PC-9 (cell line): ENCODE measurements at regions not wholly inside any gene's neighbourhood (a gene's known extent, or its start where the extent isn't known, plus 50 kb on each side); places are given as distances from the start of the nearest gene placed in this dataset.

Experiments
- BruUV-seq: library from RNA; stranded (reverse); fragments of 400-500 nt; replicated peaks from 2 replicates; lab custom pipeline; 2021; lab: Mats Ljungman, UMichigan
- CTCF ChIA-PET: fragments of 300-600 bp; sonication (Branson Sonifier 250); formaldehyde crosslinking; loops from one replicate; lab custom pipeline; 2022; ENCODE audit warnings: antibody characterized with exemption; lab: Charles Lee
- POLR2A ChIA-PET: fragments of 300-600 bp; sonication (Branson Sonifier 250); formaldehyde crosslinking; loops from one replicate; lab custom pipeline; 2022; ENCODE audit warnings: antibody characterized with exemption; ENCODE audit not compliant: unreplicated experiment; lab: Charles Lee
- DNase-seq, 2 experiments: peaks; one replicate each; pipeline versions ENCODE4 v3.0.0 to v3.0.0-alpha.2; 2015 to 2022; ENCODE audit warnings: mixed read lengths in 1 of 2
- H2AFZ ChIP-seq: fragments of 200-600 bp; sonication (generic); 2 replicates; pipeline ENCODE4 v1.8.1; 2017; ENCODE audit warnings: antibody characterized with exemption
- H3F3A ChIP-seq: fragments of 200-600 bp; sonication (generic); 2 replicates; pipeline ENCODE4 v1.8.1; 2017; ENCODE audit warnings: antibody characterized with exemption, mild to moderate bottlenecking, low read depth; ENCODE audit not compliant: insufficient read depth
- H3K27ac ChIP-seq: fragments of 200-600 bp; sonication (generic); 2 replicates; pipeline ENCODE4 v1.6.1; 2016; ENCODE audit warnings: mixed run types
- H3K27me3 ChIP-seq: fragments of 200-600 bp; sonication (generic); 2 replicates; pipeline ENCODE4 v1.6.1; 2016; ENCODE audit warnings: low read depth, mixed run types; ENCODE audit not compliant: insufficient read depth
- H3K36me3 ChIP-seq: fragments of 200-600 bp; sonication (generic); 2 replicates; pipeline ENCODE4 v1.6.1; 2016; ENCODE audit warnings: low read depth, mixed run types
- H3K4me1 ChIP-seq: fragments of 200-600 bp; sonication (generic); replicated peaks from 2 replicates; pipeline ENCODE4 v1.6.1; 2016; ENCODE audit warnings: mixed run types; ENCODE audit not compliant: insufficient read depth
- H3K4me2 ChIP-seq: fragments of 200-600 bp; sonication (generic); 2 replicates; pipeline ENCODE4 v1.6.1; 2017; ENCODE audit warnings: mixed run types
- H3K4me3 ChIP-seq: fragments of 200-600 bp; sonication (generic); 2 replicates; pipeline ENCODE4 v1.6.1; 2016; ENCODE audit warnings: mixed run types
- H3K79me2 ChIP-seq: fragments of 200-600 bp; sonication (generic); 2 replicates; pipeline ENCODE4 v1.6.1; 2017; ENCODE audit warnings: low read depth, mixed run types
- H3K9me2 ChIP-seq: fragments of 200-600 bp; sonication (generic); 2 replicates; pipeline ENCODE4 v1.8.1; 2017; ENCODE audit warnings: mild to moderate bottlenecking; ENCODE audit not compliant: insufficient read depth
- H3K9me3 ChIP-seq: fragments of 200-600 bp; sonication (generic); 2 replicates; pipeline ENCODE4 v1.8.1; 2016; ENCODE audit warnings: low read depth; ENCODE audit not compliant: insufficient read depth
- H4K20me1 ChIP-seq: fragments of 200-600 bp; sonication (generic); 2 replicates; pipeline ENCODE4 v1.8.1; 2017; ENCODE audit not compliant: insufficient read depth
- CTCF ChIP-seq: fragments of 200-600 bp; sonication (generic); conservative IDR thresholded peaks from 2 replicates; pipeline ENCODE4 v1.6.1; 2017; ENCODE audit warnings: mixed run types, antibody characterized with exemption, mild to moderate bottlenecking, moderate library complexity
- EZH2 ChIP-seq: fragments of 200-600 bp; sonication (generic); IDR thresholded peaks from 2 replicates; pipeline ENCODE4 v1.8.0; 2017; ENCODE audit warnings: antibody characterized with exemption, low read depth
- intact Hi-C: fragments of 100-400 bp; cut with micrococcal nuclease; formaldehyde crosslinking; loops from one replicate; pipeline ENCODE4 v1.10.0; 2022; ENCODE audit not compliant: unreplicated experiment

- no peaks in the 10 kb centered on the region for H3F3A ChIP-seq
- H3K27ac ChIP-seq: no peak overlapping the region
- DNase-seq: no peak
- H3K79me2 ChIP-seq: no peaks in the 10 kb centered on the region
- H3K4me3 ChIP-seq: no peak overlapping the region
- no peak overlapping the region for H2AFZ ChIP-seq
- intact Hi-C loops: no loop called here
- BruUV-seq: no TSS peak
- no peaks in the 10 kb centered on the region for H4K20me1 ChIP-seq
- ChIA-PET CTCF (no interaction called here), POLR2A (no interaction called here)
- peaks cover 15% of the 10 kb centered on the region; the same call in 1 of the 2 replicates for H3K9me3 ChIP-seq
- H3K4me1 ChIP-seq: no peaks in the 10 kb centered on the region
- H3K27me3 ChIP-seq: no peaks in the 10 kb centered on the region
- TF ChIP-seq EZH2: no peak
- TF ChIP-seq CTCF: no peak
- no peaks in the 10 kb centered on the region for H3K9me2 ChIP-seq
- no peaks in the 10 kb centered on the region for H3K36me3 ChIP-seq
- H3K4me2 ChIP-seq: no peak overlapping the region
Observed at GRCh38 chr16:88288303-88288702, 94.5 kb upstream of the ZNF469 start.

GRCh38 chr16:88289001-88289400, 93.8 kb upstream of the ZNF469 start:
- H3K36me3 ChIP-seq: no peaks in the 10 kb centered on the region
- H3K27ac ChIP-seq: no peak overlapping the region
- TF ChIP-seq CTCF (no peak), EZH2 (no peak)
- CTCF ChIA-PET: no interaction called here
- no peaks in the 10 kb centered on the region for H3K27me3 ChIP-seq
- no peak for DNase-seq
- H3K9me2 ChIP-seq: no peaks in the 10 kb centered on the region
- H3K4me3 ChIP-seq: no peak overlapping the region
- H3K4me1 ChIP-seq: no peaks in the 10 kb centered on the region
- H3K79me2 ChIP-seq: no peaks in the 10 kb centered on the region
- BruUV-seq: no TSS peak
- intact Hi-C loops: no loop called here
- no peaks in the 10 kb centered on the region for H4K20me1 ChIP-seq
- no peak overlapping the region for H2AFZ ChIP-seq
- H3K4me2 ChIP-seq: no peak overlapping the region
- POLR2A ChIA-PET: no interaction called here
- no peaks in the 10 kb centered on the region for H3F3A ChIP-seq
- peaks cover 15% of the 10 kb centered on the region; the same call in 1 of the 2 replicates for H3K9me3 ChIP-seq

- no peak overlapping the region for H2AFZ ChIP-seq
- H3K36me3 ChIP-seq: no peaks in the 10 kb centered on the region
- H3K4me3 ChIP-seq: no peak overlapping the region
- DNase-seq: no peak
- no peaks in the 10 kb centered on the region for H4K20me1 ChIP-seq
- POLR2A ChIA-PET: no interaction called here
- H3K4me2 ChIP-seq: no peak overlapping the region
- TF ChIP-seq EZH2 (no peak), CTCF (no peak)
- H3K4me1 ChIP-seq: no peaks in the 10 kb centered on the region
- BruUV-seq: no TSS peak
- H3K79me2 ChIP-seq: no peaks in the 10 kb centered on the region
- no peak overlapping the region for H3K27ac ChIP-seq
- no peaks in the 10 kb centered on the region for H3K27me3 ChIP-seq
- H3F3A ChIP-seq: no peaks in the 10 kb centered on the region
- H3K9me3 ChIP-seq: peaks cover 15% of the 10 kb centered on the region; the same call in 1 of the 2 replicates
- intact Hi-C loops: no loop called here
- CTCF ChIA-PET: no interaction called here
- no peaks in the 10 kb centered on the region for H3K9me2 ChIP-seq
Observed at GRCh38 chr16:88289561-88289960, 93.2 kb upstream of the ZNF469 start.
